Activated naive CD4-positive, alpha-beta T cell treated with anti-CD3 and anti-CD28 coated beads for 36 hours (primary cell): ENCODE measurements at regions not wholly inside any gene's neighbourhood (a gene's known extent, or its start where the extent isn't known, plus 50 kb on each side); places are given as distances from the start of the nearest gene placed in this dataset.
"Not testable (repeated sequence)": the region's sequence is repeated elsewhere in the genome, so short reads cannot be mapped to it uniquely, and the experiment has no call there.

Source experiments
- CTCF ChIA-PET: fragments of 350-600 bp; sonication (Branson Sonifier 250); formaldehyde crosslinking; loops from one replicate; lab custom pipeline; 2021; ENCODE audit warnings: antibody characterized with exemption; lab: Charles Lee
- DNase-seq: peaks from one replicate; pipeline ENCODE4 v3.0.0-alpha.2; 2020
- H3K27ac Mint-ChIP-seq: one replicate; pipeline ENCODE4 v1.8.0; 2021; ENCODE audit warnings: mild to moderate bottlenecking, mixed read lengths
- H3K27me3 Mint-ChIP-seq: one replicate; pipeline ENCODE4 v1.8.0; 2021; ENCODE audit warnings: low read depth, mixed read lengths
- H3K36me3 Mint-ChIP-seq: one replicate; pipeline ENCODE4 v1.8.0; 2021; ENCODE audit warnings: low read depth, mixed read lengths
- H3K4me1 Mint-ChIP-seq: one replicate; pipeline ENCODE4 v1.8.0; 2021; ENCODE audit warnings: low read depth, mixed read lengths
- H3K4me3 Mint-ChIP-seq: one replicate; pipeline ENCODE4 v1.8.0; 2021; ENCODE audit warnings: mild to moderate bottlenecking, moderate library complexity, mixed read lengths
- H3K9me3 Mint-ChIP-seq: one replicate; pipeline ENCODE4 v1.8.0; 2021; ENCODE audit warnings: mixed read lengths
- intact Hi-C: fragments of 100-400 bp; cut with micrococcal nuclease; formaldehyde crosslinking; loops from one replicate; pipeline ENCODE4 v1.15.1; 2023

DNA sequence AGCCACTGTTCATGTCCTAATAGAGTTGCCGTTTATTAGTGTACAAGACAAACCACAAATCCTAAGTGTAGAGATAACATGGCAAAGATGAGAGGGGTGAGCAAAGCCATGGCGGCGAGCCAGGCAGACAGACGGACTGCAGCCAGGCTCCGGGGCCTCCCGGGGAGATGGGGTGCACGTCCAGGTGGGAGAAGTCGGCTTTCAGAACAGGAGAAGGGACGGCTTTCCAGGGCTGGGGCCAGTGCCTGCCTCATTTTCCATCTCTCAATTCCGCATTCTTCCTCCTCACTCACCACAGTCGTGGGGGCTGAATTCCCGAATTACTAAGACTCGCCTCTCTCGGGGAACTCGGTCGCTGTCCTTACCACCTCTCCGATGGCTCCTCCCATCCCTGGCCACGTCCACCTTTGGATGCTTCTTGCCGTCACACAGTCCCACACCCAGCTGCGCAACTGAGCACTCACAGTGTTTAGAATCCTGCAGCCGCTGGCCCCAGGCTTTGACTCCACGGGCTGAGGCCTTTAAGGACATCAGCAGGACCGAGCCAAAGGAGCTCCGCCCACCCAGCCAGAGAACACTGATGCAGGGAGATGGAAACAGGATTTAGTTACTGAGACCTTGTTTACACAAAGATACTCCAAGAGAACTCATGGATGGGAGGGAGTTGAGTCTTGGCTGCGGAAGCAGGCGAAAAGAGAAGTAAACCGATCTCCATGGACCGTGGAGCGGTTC is 59.7 kb downstream of the RNF112 start:
- Mint-ChIP-seq H3K4me1 (no peaks in the 10 kb centered on the region), H3K27me3 (no peaks in the 10 kb centered on the region), H3K27ac (no peak overlapping the region), H3K36me3 (no peaks in the 10 kb centered on the region), H3K9me3 (no peaks in the 10 kb centered on the region), H3K4me3 (no peak overlapping the region)
- intact Hi-C loops: no loop called here
- no peak for DNase-seq
- CTCF ChIA-PET: interaction anchor here (1.3 kb wide), 1 partner anchor 108 kb away, joined by 3 read pairs; the partner anchor contains the start of gene B9D1

DNA sequence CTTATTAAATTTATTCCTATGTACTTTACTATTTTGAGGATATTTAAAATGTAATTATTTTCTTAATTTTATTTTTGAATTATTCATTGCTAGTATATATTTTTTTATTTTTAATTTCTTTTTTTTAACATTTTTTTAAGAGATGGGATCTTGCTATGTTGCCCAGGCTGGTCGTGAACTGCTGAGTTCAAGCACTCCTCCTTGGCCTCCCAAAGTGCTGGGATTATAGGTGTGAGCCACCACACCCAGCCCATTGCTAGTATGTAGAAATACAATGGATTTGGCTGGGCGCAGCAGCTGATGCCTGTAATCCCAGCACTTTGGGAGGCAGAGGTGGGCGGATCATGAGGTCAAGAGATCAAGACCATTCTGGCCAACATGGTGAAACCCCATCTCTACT is 59.2 kb upstream of the SLC47A1 start:
- H3K4me1 Mint-ChIP-seq, CTCF ChIA-PET, H3K27ac Mint-ChIP-seq, H3K27me3 Mint-ChIP-seq, intact Hi-C loops, H3K9me3 Mint-ChIP-seq, H3K4me3 Mint-ChIP-seq, DNase-seq, H3K36me3 Mint-ChIP-seq: not testable (repeated sequence)

DNA sequence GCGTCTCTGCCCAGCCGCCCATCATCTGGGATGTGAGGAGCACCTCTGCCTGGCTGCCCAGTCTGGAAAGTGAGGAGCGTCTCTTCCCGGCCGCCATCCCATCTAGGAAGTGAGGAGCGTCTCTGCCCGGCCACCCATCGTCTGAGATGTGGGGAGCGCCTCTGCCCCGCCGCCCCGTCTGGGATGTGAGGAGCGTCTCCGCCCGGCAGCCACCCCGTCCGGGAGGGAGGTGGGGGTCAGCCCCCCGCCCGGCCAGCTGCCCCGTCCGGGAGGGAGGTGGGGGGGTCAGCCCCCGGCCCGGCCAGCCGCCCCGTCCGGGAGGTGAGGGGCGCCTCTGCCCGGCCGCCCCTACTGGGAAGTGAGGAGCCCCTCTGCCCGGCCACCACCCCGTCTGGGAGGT is 57.9 kb upstream of the SLC47A1 start:
- H3K36me3 Mint-ChIP-seq, CTCF ChIA-PET, H3K27ac Mint-ChIP-seq, H3K27me3 Mint-ChIP-seq, DNase-seq, intact Hi-C loops, H3K9me3 Mint-ChIP-seq, H3K4me1 Mint-ChIP-seq, H3K4me3 Mint-ChIP-seq: not testable (repeated sequence)

DNA sequence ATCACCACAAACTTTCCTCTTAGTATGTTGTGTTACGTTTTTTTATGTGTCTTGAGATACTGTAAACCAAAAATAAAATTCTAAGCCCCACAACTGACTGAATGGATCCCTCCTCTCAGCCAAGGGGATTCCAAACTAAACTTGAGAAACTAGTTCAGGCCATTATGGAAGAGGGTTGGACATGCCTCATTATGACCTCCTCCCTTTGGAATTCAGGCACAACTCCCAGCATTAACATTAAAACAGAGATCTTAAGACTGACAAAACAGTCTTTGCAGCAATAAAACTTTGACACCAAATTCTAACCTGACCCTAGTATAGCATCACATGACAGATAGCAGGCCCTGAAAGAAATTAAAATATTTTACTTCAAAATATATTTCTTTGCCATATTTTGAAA is 51.1 kb upstream of the SLC47A1 start:
- H3K27me3 Mint-ChIP-seq: peaks cover 2% of the 10 kb centered on the region
- no peaks in the 10 kb centered on the region for H3K4me1 Mint-ChIP-seq
- H3K4me3 Mint-ChIP-seq: no peak overlapping the region
- CTCF ChIA-PET: no interaction called here
- peaks cover 2% of the 10 kb centered on the region for H3K9me3 Mint-ChIP-seq
- no peak for DNase-seq
- intact Hi-C loops: no loop called here
- no peak overlapping the region for H3K27ac Mint-ChIP-seq
- H3K36me3 Mint-ChIP-seq: no peaks in the 10 kb centered on the region
